Heart right ventricle (tissue), 16 donors: ENCODE measurements at regions not wholly inside any gene's neighbourhood (a gene's known extent, or its start where the extent isn't known, plus 50 kb on each side); places are given as distances from the start of the nearest gene placed in this dataset.

Experiments
- ATAC-seq, 8 donors: fragments of 200-7000 bp; cut with Tn5 transposase; one replicate each; pipeline ENCODE4 v1.9.1; 2020; ENCODE audit warnings: mild to moderate bottlenecking in 8 of 8, moderate library complexity in 8 of 8, moderate number of reproducible peaks in 1 of 8
- DNase-seq, 2 donors: peaks; one replicate each; pipeline ENCODE4 v3.0.0-alpha.2; 2020
- H3K27ac ChIP-seq, 10 donors: fragments of 200-600 bp; sonication (generic) in 2 of 10; one replicate each; pipeline versions ENCODE4 v1.5.0 to v1.8.0; 2020 to 2022; ENCODE audit warnings: mild to moderate bottlenecking in 3 of 10
- H3K27me3 ChIP-seq, 7 donors: fragments of 200-600 bp; one replicate each; pipeline ENCODE4 v1.8.0; 2021 to 2022; ENCODE audit warnings: mild to moderate bottlenecking in 2 of 7
- H3K36me3 ChIP-seq, 9 donors: fragments of 200-600 bp; sonication (generic) in 1 of 9; one replicate each; pipeline versions ENCODE4 v1.5.0 to v1.8.0; 2020 to 2022; ENCODE audit warnings: mild to moderate bottlenecking in 2 of 9
- H3K4me1 ChIP-seq, 9 donors: fragments of 200-600 bp; sonication (generic) in 1 of 9; one replicate each; pipeline versions ENCODE4 v1.5.0 to v1.8.0; 2020 to 2022; ENCODE audit warnings: mild to moderate bottlenecking in 4 of 9
- H3K4me3 ChIP-seq, 10 donors: fragments of 200-600 bp; sonication (generic) in 2 of 10; one replicate each; pipeline versions ENCODE4 v1.5.0 to v1.8.0; 2020 to 2022; ENCODE audit warnings: mild to moderate bottlenecking in 7 of 10, moderate library complexity in 2 of 10
- H3K9me3 ChIP-seq, 11 donors: fragments of 200-600 bp in 10 of 11; sonication (generic) in 2 of 11; one replicate each; pipeline versions ENCODE4 v1.5.0 to v1.8.0; 2013 to 2022; ENCODE audit warnings: mild to moderate bottlenecking in 2 of 11, control low read depth in 1 of 11, moderate library complexity in 1 of 11
- WGBS, 2 donors: extraction: QIAGEN DNeasy Blood & Tissue Kit; methylation state at CpG; one replicate each; pipeline ENCODE4 v1.1.7; 2013; ENCODE audit warnings: inconsistent platforms in 1 of 2; 5-methylcytosine and 5-hydroxymethylcytosine counted together
- intact Hi-C, 10 donors: fragments of 100-400 bp; cut with DNase I; formaldehyde crosslinking; loops; one replicate each; pipeline versions ENCODE4 v1.11.1 to v1.14.2; 2022
- TF ChIP-seq, protein P1 (sequence below), 9 donors: fragments of 200-600 bp; sonication (generic) in 2 of 9; IDR thresholded peaks; one replicate each; pipeline versions ENCODE4 v1.5.0 to v1.8.0; 2021 to 2022; ENCODE audit warnings: antibody characterized with exemption in 9 of 9, mild to moderate bottlenecking in 5 of 9, moderate library complexity in 1 of 9
- donor health status: Arrhythmogenic right ventricular cardiomyopathy.
- donor health status: ischemic (EF 13 %, LVEDD 7.1; RV severe dilation, severe dysfunction).
- donor health status: healthy with polysubstance abuse.
- donor health status: DM: no; HTN: yes; CAD: no.
- donor health status: DM: no; HTN: no; CAD: no.
- donor health status: ischemic (EF 25% LVEDD 6.9; RV normal size, moderate dysfunction).
- donor health status: ischemic (EF 25% LVEDD 5.7; RV mildly dilated, moderate dysfunction).
- donor health status: healthy.
- donor health status: DM: yes; HTN: yes; CAD: no.
- donor health status: Ischemic cardiomyopathy.
- donor health status: ischemic (EF 35%, LVEDD 5.7; RV mildly dilated, moderate dysfunction).
- donor health status: nonischemic (EF 11% LVEDD 7.7; RV severe dilation, severe dysfunction).
- donor health status: DM: yes; HTN: yes; CAD: no.
- donor health status: PGD.
- donor health status: ischemic (EF 29% LVEDD 5.4; RV normal size, mild dysfunction).
- donor health status: nonischemic (EF 23%, LVEDD 6.1; RV moderate dilation, normal function).

DNA sequence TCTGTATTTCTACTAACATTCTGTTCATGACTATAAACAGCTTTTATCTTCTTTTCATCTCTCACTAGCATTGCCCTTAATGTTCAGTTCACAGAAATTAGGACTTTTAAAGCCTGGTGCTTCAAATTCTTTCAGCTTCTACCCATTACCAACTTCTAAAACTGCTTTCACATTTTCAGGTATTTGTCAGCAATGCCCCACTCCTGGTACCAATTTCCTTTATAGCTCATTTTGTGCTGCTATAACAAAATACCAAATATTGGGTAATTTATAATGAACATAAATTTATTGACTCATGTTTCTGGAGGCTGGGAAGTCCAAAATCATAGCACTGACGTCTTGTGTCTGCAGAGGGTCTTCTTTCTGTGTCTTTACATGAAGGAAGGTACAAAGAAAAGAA is 753.1 kb upstream of the CCDC54 start:
- no peak overlapping the region for H3K27ac ChIP-seq
- 91 to 92% methylated on average over 1 of the region's 1 CpG for WGBS, 2 donors
- TF ChIP-seq, protein P1, sequence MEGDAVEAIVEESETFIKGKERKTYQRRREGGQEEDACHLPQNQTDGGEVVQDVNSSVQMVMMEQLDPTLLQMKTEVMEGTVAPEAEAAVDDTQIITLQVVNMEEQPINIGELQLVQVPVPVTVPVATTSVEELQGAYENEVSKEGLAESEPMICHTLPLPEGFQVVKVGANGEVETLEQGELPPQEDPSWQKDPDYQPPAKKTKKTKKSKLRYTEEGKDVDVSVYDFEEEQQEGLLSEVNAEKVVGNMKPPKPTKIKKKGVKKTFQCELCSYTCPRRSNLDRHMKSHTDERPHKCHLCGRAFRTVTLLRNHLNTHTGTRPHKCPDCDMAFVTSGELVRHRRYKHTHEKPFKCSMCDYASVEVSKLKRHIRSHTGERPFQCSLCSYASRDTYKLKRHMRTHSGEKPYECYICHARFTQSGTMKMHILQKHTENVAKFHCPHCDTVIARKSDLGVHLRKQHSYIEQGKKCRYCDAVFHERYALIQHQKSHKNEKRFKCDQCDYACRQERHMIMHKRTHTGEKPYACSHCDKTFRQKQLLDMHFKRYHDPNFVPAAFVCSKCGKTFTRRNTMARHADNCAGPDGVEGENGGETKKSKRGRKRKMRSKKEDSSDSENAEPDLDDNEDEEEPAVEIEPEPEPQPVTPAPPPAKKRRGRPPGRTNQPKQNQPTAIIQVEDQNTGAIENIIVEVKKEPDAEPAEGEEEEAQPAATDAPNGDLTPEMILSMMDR (IDR thresholded peaks at IDR 0.05) = no peak
- no peaks in the 10 kb centered on the region for H3K4me1 ChIP-seq
- intact Hi-C loops = no loop called here
- H3K9me3 ChIP-seq = peaks cover 0 to 15% (median 3%) of the 10 kb centered on the region in 11 donors
- no peaks in the 10 kb centered on the region for H3K27me3 ChIP-seq
- no peaks in the 10 kb centered on the region for H3K36me3 ChIP-seq
- ATAC-seq (no peak), DNase-seq (no peak)
- H3K4me3 ChIP-seq = no peak overlapping the region

DNA sequence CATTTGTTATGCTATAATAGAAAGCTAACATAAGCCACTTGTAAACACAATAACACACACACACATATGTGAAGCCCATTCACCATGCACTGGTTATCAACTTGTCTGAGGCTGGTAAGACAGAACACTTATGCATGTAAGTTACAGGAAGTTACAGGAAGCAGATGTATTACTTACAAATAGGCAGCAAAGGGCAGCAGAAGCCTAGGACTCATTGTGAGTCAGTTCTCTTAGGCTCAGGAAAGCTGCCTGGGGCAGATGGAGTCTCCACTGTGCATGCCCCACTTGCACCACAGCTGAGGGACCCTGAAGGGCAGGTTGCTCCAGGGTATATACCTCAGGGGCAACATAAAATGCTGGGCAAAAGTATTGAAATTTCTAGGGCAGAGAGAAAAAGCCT is 748.8 kb upstream of the CCDC54 start:
- Histone ChIP-seq H3K27ac (no peak overlapping the region), H3K9me3 (peaks cover 0 to 15% (median 2%) of the 10 kb centered on the region in 11 donors), H3K4me1 (no peaks in the 10 kb centered on the region), H3K36me3 (no peaks in the 10 kb centered on the region), H3K27me3 (no peaks in the 10 kb centered on the region), H3K4me3 (no peak overlapping the region)
- TF ChIP-seq, protein P1 (IDR thresholded peaks at IDR 0.05) = no peak
- no peak for DNase-seq
- intact Hi-C loops = no loop called here
- no peak for ATAC-seq

GRCh38 chr3:106629215-106629832 is 747.9 kb upstream of the CCDC54 start:
- no peaks in the 10 kb centered on the region for H3K4me1 ChIP-seq
- peaks cover 0 to 7% (median 2%) of the 10 kb centered on the region in 11 donors for H3K9me3 ChIP-seq
- intact Hi-C loops = no loop called here
- H3K27ac ChIP-seq = no peak overlapping the region
- no peaks in the 10 kb centered on the region for H3K36me3 ChIP-seq
- TF ChIP-seq, protein P1 (IDR thresholded peaks at IDR 0.05) = no peak
- H3K27me3 ChIP-seq = no peaks in the 10 kb centered on the region
- DNase-seq (no peak), ATAC-seq (no peak)
- WGBS, 2 donors = 16 to 31% methylated on average over 2 of the region's 2 CpGs
- H3K4me3 ChIP-seq = no peak overlapping the region

DNA sequence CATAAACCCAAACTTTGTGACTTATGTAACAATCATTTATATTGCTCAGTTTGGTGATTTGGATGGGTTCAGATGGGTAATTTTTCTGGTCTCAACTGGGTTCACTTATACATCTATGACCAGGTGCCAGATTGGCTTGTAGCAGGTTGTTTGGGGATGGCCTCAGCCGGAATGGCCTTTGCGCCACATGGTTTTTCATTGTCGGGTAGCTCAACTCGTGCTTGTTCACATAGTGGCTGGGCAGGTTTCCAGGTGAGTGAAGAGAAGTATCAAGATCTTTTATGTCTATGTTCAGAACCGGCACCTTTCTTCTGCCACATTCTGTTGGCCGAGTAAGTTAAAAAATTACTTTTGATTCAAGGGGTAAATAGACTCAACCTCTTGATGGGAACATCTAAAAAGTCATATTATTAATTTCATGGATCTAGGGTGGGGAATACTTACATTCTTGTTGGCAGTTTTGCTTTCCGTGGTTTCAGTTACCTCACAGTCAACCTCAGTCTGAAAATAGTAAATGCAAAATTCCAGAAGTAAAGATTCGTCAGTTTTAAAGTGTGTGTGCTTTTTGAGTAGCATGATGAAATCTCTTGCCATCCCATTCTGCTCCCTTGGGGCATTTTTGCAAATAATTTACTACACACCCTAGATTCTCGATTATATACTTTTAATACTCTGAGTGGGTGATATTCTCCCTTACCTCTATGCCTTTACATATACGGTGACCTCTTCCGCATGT is 745.7 kb upstream of the CCDC54 start:
- WGBS, 2 donors = 91 to 93% methylated on average over 11 of the region's 11 CpGs
- no peak for DNase-seq
- TF ChIP-seq, protein P1 (IDR thresholded peaks at IDR 0.05) = no peak

More for the DNA sequence above, 745.7 kb upstream of the CCDC54 start:
- Histone ChIP-seq H3K36me3 (no peaks in the 10 kb centered on the region), H3K27me3 (no peaks in the 10 kb centered on the region), H3K9me3 (no peaks in the 10 kb centered on the region), H3K4me1 (no peaks in the 10 kb centered on the region), H3K4me3 (no peak overlapping the region), H3K27ac (no peak overlapping the region)
- ATAC-seq = no peak
- intact Hi-C loops = no loop called here
